Natural killer cell (primary cell): ENCODE measurements at regions not wholly inside any gene's neighbourhood (a gene's known extent, or its start where the extent isn't known, plus 50 kb on each side); places are given as distances from the start of the nearest gene placed in this dataset.

Experiments used
- ATAC-seq, 3 donors: fragments of 150-1000 bp in 2 of 3; fragments of 200-7000 bp in 1 of 3; cut with Tn5 transposase; 1 replicate in 1 of 3; 2 replicates in 2 of 3; pipeline ENCODE4 v1.10.0; 2021; ENCODE audit warnings: mild to moderate bottlenecking in 2 of 3, moderate library complexity in 2 of 3
- DNase-seq, 2 donors: peaks; one replicate each; pipeline versions ENCODE4 v3.0.0 to v3.0.0-alpha.2; 2013 to 2021; ENCODE audit warnings: mixed read lengths in 1 of 2
- H3K27ac ChIP-seq: one replicate; pipeline ENCODE4 v1.5.1; 2013; ENCODE audit warnings: mild to moderate bottlenecking, low read length
- H3K27me3 ChIP-seq: one replicate; pipeline ENCODE4 v1.6.1; 2013; ENCODE audit warnings: low read length; ENCODE audit not compliant: control insufficient read depth, insufficient read depth
- H3K36me3 ChIP-seq: one replicate; pipeline ENCODE4 v1.6.1; 2013; ENCODE audit warnings: low read length; ENCODE audit not compliant: control insufficient read depth, insufficient read depth
- H3K4me1 ChIP-seq: one replicate; pipeline ENCODE4 v1.6.1; 2013; ENCODE audit warnings: low read length; ENCODE audit not compliant: control insufficient read depth, insufficient read depth
- H3K4me3 ChIP-seq: one replicate; pipeline ENCODE4 v1.5.1; 2013; ENCODE audit warnings: low read length
- H3K9me3 ChIP-seq: one replicate; pipeline ENCODE4 v1.6.1; 2013; ENCODE audit warnings: low read length; ENCODE audit not compliant: control insufficient read depth, insufficient read depth
- H3K27ac Mint-ChIP-seq, 2 donors: one replicate each; pipeline ENCODE4 v1.8.0; 2022; ENCODE audit warnings: mild to moderate bottlenecking in 2 of 2, mixed read lengths in 2 of 2, moderate library complexity in 1 of 2
- H3K27me3 Mint-ChIP-seq, 2 donors: one replicate each; pipeline ENCODE4 v1.8.0; 2022; ENCODE audit warnings: low read depth in 2 of 2, mixed read lengths in 2 of 2
- H3K36me3 Mint-ChIP-seq: one replicate; pipeline ENCODE4 v1.8.0; 2022; ENCODE audit warnings: mixed read lengths
- H3K4me1 Mint-ChIP-seq, 2 donors: one replicate each; pipeline ENCODE4 v1.8.0; 2022; ENCODE audit warnings: mixed read lengths in 2 of 2
- H3K4me3 Mint-ChIP-seq: one replicate; pipeline ENCODE4 v1.8.0; 2022; ENCODE audit warnings: mild to moderate bottlenecking, moderate library complexity, mixed read lengths
- H3K9me3 Mint-ChIP-seq, 2 donors: one replicate each; pipeline ENCODE4 v1.8.0; 2022; ENCODE audit warnings: mixed read lengths in 2 of 2
- CTCF ChIP-seq: fragments of 200-600 bp; IDR thresholded peaks from one replicate; pipeline ENCODE4 v1.8.0; 2022; ENCODE audit warnings: antibody characterized with exemption
- WGBS: methylation state at CpG from one replicate; pipeline ENCODE4 v1.1.7; 2013; ENCODE audit warnings: missing lambda C conversion rate; ENCODE audit not compliant: insufficient coverage; 5-methylcytosine and 5-hydroxymethylcytosine counted together
- intact Hi-C: fragments of 100-400 bp; cut with micrococcal nuclease; formaldehyde crosslinking; loops from one replicate; pipeline ENCODE4 v1.14.2; 2022

- WGBS: 84% methylated on average over 11 of the region's 11 CpGs
- Mint-ChIP-seq H3K4me1 (no peaks in the 10 kb centered on the region), H3K9me3 (no peaks in the 10 kb centered on the region), H3K36me3 (no peaks in the 10 kb centered on the region), H3K27me3 (peaks cover 19 to 23% of the 10 kb centered on the region in 2 donors), H3K4me3 (no peak overlapping the region), H3K27ac (no peak overlapping the region)
- no peaks in the 10 kb centered on the region for H3K27me3 ChIP-seq
- H3K4me1 ChIP-seq: no peaks in the 10 kb centered on the region
- no peak for DNase-seq
- no peaks in the 10 kb centered on the region for H3K36me3 ChIP-seq
- no peak for ATAC-seq
- H3K4me3 ChIP-seq: no peak overlapping the region
- TF ChIP-seq CTCF: no peak
- intact Hi-C loops: no loop called here
- H3K27ac ChIP-seq: no peak overlapping the region
- no peaks in the 10 kb centered on the region for H3K9me3 ChIP-seq
These were observed 157.4 kb upstream of the TWIST2 start for GRCh38 chr2:238690511-238690910.

- H3K36me3 Mint-ChIP-seq: no peaks in the 10 kb centered on the region
These were observed 156.0 kb upstream of the TWIST2 start for GRCh38 chr2:238691596-238692491.

GRCh38 chr2:238692562-238692961 lies 155.3 kb upstream of the TWIST2 start:
- no peaks in the 10 kb centered on the region for H3K9me3 Mint-ChIP-seq

More at GRCh38 chr2:238691596-238692491, 156.0 kb upstream of the TWIST2 start:
- Histone ChIP-seq H3K9me3 (no peaks in the 10 kb centered on the region), H3K4me3 (no peak overlapping the region), H3K27ac (no peak overlapping the region), H3K27me3 (no peaks in the 10 kb centered on the region), H3K4me1 (no peaks in the 10 kb centered on the region), H3K36me3 (no peaks in the 10 kb centered on the region)
- ATAC-seq: no peak
- Mint-ChIP-seq H3K27me3 (peaks cover 16 to 19% of the 10 kb centered on the region in 2 donors), H3K9me3 (no peaks in the 10 kb centered on the region), H3K4me3 (no peak overlapping the region), H3K4me1 (no peaks in the 10 kb centered on the region), H3K27ac (no peak overlapping the region)
- TF ChIP-seq CTCF: no peak
- WGBS: 79% methylated on average over 12 of the region's 16 CpGs
- no peak for DNase-seq
- intact Hi-C loops: no loop called here

More at GRCh38 chr2:238692562-238692961, 155.3 kb upstream of the TWIST2 start:
- H3K27ac ChIP-seq: no peak overlapping the region
- H3K9me3 ChIP-seq: no peaks in the 10 kb centered on the region
- no peak overlapping the region for H3K4me3 Mint-ChIP-seq
- H3K27ac Mint-ChIP-seq: no peak overlapping the region
- H3K27me3 ChIP-seq: no peaks in the 10 kb centered on the region
- ATAC-seq: no peak
- H3K4me3 ChIP-seq: no peak overlapping the region
- no peaks in the 10 kb centered on the region for H3K4me1 Mint-ChIP-seq
- DNase-seq: no peak
- no peaks in the 10 kb centered on the region for H3K36me3 Mint-ChIP-seq
- no peak for TF ChIP-seq CTCF
- WGBS: 84% methylated on average over 7 of the region's 7 CpGs
- intact Hi-C loops: no loop called here
- H3K27me3 Mint-ChIP-seq: peaks cover 11 to 19% of the 10 kb centered on the region in 2 donors
- no peaks in the 10 kb centered on the region for H3K4me1 ChIP-seq
- no peaks in the 10 kb centered on the region for H3K36me3 ChIP-seq
